Astrocyte (in vitro differentiated cells and primary cell): ENCODE measurements at regions not wholly inside any gene's neighbourhood (a gene's known extent, or its start where the extent isn't known, plus 50 kb on each side); places are given as distances from the start of the nearest gene placed in this dataset.

Source experiments
- DNase-seq: peaks from one replicate; pipeline ENCODE4 v3.0.0-alpha.2; 2010; ENCODE audit warnings: low read depth
- FAIRE-seq: peaks from 2 replicates; lab custom pipeline; 2011; peaks lifted over from hg19 to GRCh38; lab: Jason Lieb, UNC
- H2AFZ ChIP-seq: 2 replicates; pipeline ENCODE4 v1.6.0; 2012; ENCODE audit warnings: low read depth, low read length, inconsistent platforms
- H3K27ac ChIP-seq: 2 replicates; pipeline ENCODE4 v1.5.1; 2011; ENCODE audit warnings: low read depth, low read length, inconsistent platforms
- H3K27me3 ChIP-seq: 2 replicates; pipeline ENCODE4 v1.6.0; 2011; ENCODE audit warnings: low read length, inconsistent platforms; ENCODE audit not compliant: insufficient read depth
- H3K36me3 ChIP-seq: 2 replicates; pipeline ENCODE4 v1.5.1; 2011; ENCODE audit warnings: low read length, inconsistent platforms; ENCODE audit not compliant: insufficient read depth
- H3K4me1 ChIP-seq: 2 replicates; pipeline ENCODE4 v1.5.1; 2011; ENCODE audit warnings: low read length, inconsistent platforms; ENCODE audit not compliant: insufficient read depth
- H3K4me2 ChIP-seq: 2 replicates; pipeline ENCODE4 v1.6.0; 2012; ENCODE audit warnings: low read length, inconsistent platforms
- H3K4me3 ChIP-seq: 2 replicates; pipeline ENCODE4 v1.5.1; 2011; ENCODE audit warnings: low read depth, mild to moderate bottlenecking, low read length, inconsistent platforms; ENCODE audit not compliant: insufficient read depth
- H3K79me2 ChIP-seq: 2 replicates; pipeline ENCODE4 v1.6.0; 2012; ENCODE audit warnings: mild to moderate bottlenecking, low read length, inconsistent platforms; ENCODE audit not compliant: insufficient read depth
- H3K9ac ChIP-seq: 2 replicates; pipeline ENCODE4 v1.6.0; 2012; ENCODE audit warnings: mild to moderate bottlenecking, low read length, inconsistent platforms
- H3K9me3 ChIP-seq: 2 replicates; pipeline ENCODE4 v1.5.1; 2012; ENCODE audit warnings: low read depth, mild to moderate bottlenecking, low read length, inconsistent platforms; ENCODE audit not compliant: insufficient read depth
- H4K20me1 ChIP-seq: 2 replicates; pipeline ENCODE4 v1.6.0; 2012; ENCODE audit warnings: low read length, inconsistent platforms; ENCODE audit not compliant: insufficient read depth
- H3K27ac Mint-ChIP-seq: one replicate; pipeline ENCODE4 v1.8.0; 2021; ENCODE audit warnings: mild to moderate bottlenecking, mixed read lengths; ENCODE audit not compliant: unreplicated experiment
- H3K27me3 Mint-ChIP-seq: one replicate; pipeline ENCODE4 v1.8.0; 2021; ENCODE audit warnings: low read depth, mixed read lengths; ENCODE audit not compliant: unreplicated experiment
- H3K36me3 Mint-ChIP-seq: one replicate; pipeline ENCODE4 v1.8.0; 2021; ENCODE audit warnings: low read depth, mixed read lengths; ENCODE audit not compliant: unreplicated experiment
- H3K4me1 Mint-ChIP-seq: one replicate; pipeline ENCODE4 v1.8.0; 2021; ENCODE audit warnings: low read depth, mixed read lengths; ENCODE audit not compliant: unreplicated experiment
- H3K4me3 Mint-ChIP-seq: one replicate; pipeline ENCODE4 v1.8.0; 2021; ENCODE audit warnings: mild to moderate bottlenecking, moderate library complexity, mixed read lengths; ENCODE audit not compliant: unreplicated experiment
- H3K9me3 Mint-ChIP-seq: one replicate; pipeline ENCODE4 v1.8.0; 2021; ENCODE audit warnings: mild to moderate bottlenecking, mixed read lengths; ENCODE audit not compliant: unreplicated experiment
- CTCF ChIP-seq: IDR thresholded peaks from 2 replicates; pipeline ENCODE4 v1.5.1; 2011; ENCODE audit warnings: low read depth, mild to moderate bottlenecking, inconsistent platforms, low read length, moderate library complexity; ENCODE audit not compliant: insufficient read depth
- EZH2 ChIP-seq: IDR thresholded peaks from 2 replicates; pipeline ENCODE4 v1.6.1; 2012; ENCODE audit warnings: mild to moderate bottlenecking, low read length, inconsistent platforms; ENCODE audit not compliant: insufficient read depth

- Histone ChIP-seq H3K27me3 (peaks cover 10% of the 10 kb centered on the region), H3K4me2 (no peak overlapping the region), H3K9ac (no peak overlapping the region), H3K4me1 (no peaks in the 10 kb centered on the region), H3K4me3 (no peak overlapping the region), H4K20me1 (no peaks in the 10 kb centered on the region), H3K36me3 (no peaks in the 10 kb centered on the region), H3K79me2 (no peaks in the 10 kb centered on the region), H3K27ac (no peak overlapping the region), H2AFZ (no peak overlapping the region), H3K9me3 (no peaks in the 10 kb centered on the region)
- Mint-ChIP-seq H3K9me3 (peaks cover 2% of the 10 kb centered on the region), H3K27ac (no peak overlapping the region), H3K4me1 (no peaks in the 10 kb centered on the region), H3K36me3 (no peaks in the 10 kb centered on the region), H3K27me3 (peaks cover 5% of the 10 kb centered on the region), H3K4me3 (no peak overlapping the region)
- DNase-seq: no peak
- FAIRE-seq: no peak
- TF ChIP-seq EZH2 (no peak), CTCF (no peak)
These were observed 102.7 kb upstream of the SLC22A23 start for GRCh38 chr6:3559561-3559960.

DNA sequence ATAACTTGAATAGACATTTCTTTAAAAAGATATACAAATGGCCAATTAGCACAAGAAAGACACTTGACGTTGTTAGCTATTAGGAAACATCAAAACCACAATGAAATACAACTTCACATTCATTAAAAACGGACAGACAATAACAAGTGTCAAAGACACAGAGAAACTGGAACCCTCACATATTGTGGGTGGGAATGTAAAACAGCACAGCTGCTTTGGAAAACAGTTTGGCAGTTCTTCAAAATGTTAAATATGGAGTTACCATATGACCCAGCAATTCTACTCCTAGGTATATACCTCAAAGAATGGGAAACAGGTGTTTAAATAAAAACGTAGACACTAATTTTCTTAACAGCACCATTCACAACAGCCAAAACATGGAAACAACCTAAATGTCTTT is 100.5 kb upstream of the SLC22A23 start:
- H3K9me3 ChIP-seq: peaks cover 2% of the 10 kb centered on the region
- no peak overlapping the region for H3K9ac ChIP-seq
- no peak for FAIRE-seq
- no peaks in the 10 kb centered on the region for H3K36me3 Mint-ChIP-seq
- H3K4me2 ChIP-seq: no peak overlapping the region
- H3K27me3 Mint-ChIP-seq: peaks cover 8% of the 10 kb centered on the region
- no peak overlapping the region for H3K27ac ChIP-seq
- no peaks in the 10 kb centered on the region for H3K36me3 ChIP-seq
- TF ChIP-seq EZH2 (no peak), CTCF (no peak)
- H2AFZ ChIP-seq: no peak overlapping the region
- peaks cover 3% of the 10 kb centered on the region for H3K9me3 Mint-ChIP-seq
- no peak overlapping the region for H3K4me3 Mint-ChIP-seq
- no peak overlapping the region for H3K4me3 ChIP-seq
- no peak overlapping the region for H3K27ac Mint-ChIP-seq
- H3K4me1 ChIP-seq: no peaks in the 10 kb centered on the region
- H3K79me2 ChIP-seq: no peaks in the 10 kb centered on the region
- no peaks in the 10 kb centered on the region for H3K4me1 Mint-ChIP-seq
- peaks cover 10% of the 10 kb centered on the region for H3K27me3 ChIP-seq
- no peaks in the 10 kb centered on the region for H4K20me1 ChIP-seq
- no peak for DNase-seq

DNA sequence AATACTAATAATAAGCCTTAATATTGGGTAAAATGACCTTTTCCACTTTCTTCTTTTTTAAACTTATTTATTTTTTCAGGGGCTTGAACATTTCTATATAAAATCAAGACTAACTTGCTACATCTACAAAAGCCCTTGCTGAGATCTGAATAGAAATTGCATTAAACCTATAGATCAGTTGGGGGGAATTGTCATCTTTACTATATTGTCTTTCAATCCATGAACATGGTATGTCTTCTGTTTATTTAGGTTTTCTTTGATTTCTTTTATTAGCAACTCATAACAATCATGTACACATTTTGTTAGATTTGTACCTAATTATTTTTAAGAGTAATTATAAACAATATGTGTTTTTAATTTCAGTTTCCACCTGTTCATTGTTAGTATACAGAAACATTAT is 96.4 kb upstream of the SLC22A23 start:
- no peak for DNase-seq
- FAIRE-seq: no peak
- no peak overlapping the region for H3K27ac ChIP-seq
- peaks cover 2% of the 10 kb centered on the region for H3K9me3 ChIP-seq
- peaks cover 7% of the 10 kb centered on the region for H3K27me3 ChIP-seq
- no peaks in the 10 kb centered on the region for H4K20me1 ChIP-seq
- peaks cover 16% of the 10 kb centered on the region for H3K27me3 Mint-ChIP-seq
- H3K36me3 ChIP-seq: no peaks in the 10 kb centered on the region
- no peaks in the 10 kb centered on the region for H3K36me3 Mint-ChIP-seq
- no peak for TF ChIP-seq EZH2
- TF ChIP-seq CTCF: no peak
- no peak overlapping the region for H3K4me3 ChIP-seq
- no peaks in the 10 kb centered on the region for H3K4me1 ChIP-seq
- H3K4me2 ChIP-seq: no peak overlapping the region
- H3K9me3 Mint-ChIP-seq: peaks cover 15% of the 10 kb centered on the region
- no peak overlapping the region for H3K4me3 Mint-ChIP-seq
- H3K79me2 ChIP-seq: no peaks in the 10 kb centered on the region
- no peak overlapping the region for H2AFZ ChIP-seq
- no peak overlapping the region for H3K27ac Mint-ChIP-seq
- no peak overlapping the region for H3K9ac ChIP-seq
- H3K4me1 Mint-ChIP-seq: no peaks in the 10 kb centered on the region
